ENCODE measurements at regions not wholly inside any gene's neighbourhood (a gene's known extent, or its start where the extent isn't known, plus 50 kb on each side); places are given as distances from the start of the nearest gene placed in this dataset.

- DNase-seq (ENCODE audit: low read depth in 2 of 2) = no peak
These were observed 219.2 kb upstream of the SSTR1 start for GRCh38 chr14:37988472-37988871.

GRCh38 chr14:37991027-37991426 is 216.7 kb upstream of the SSTR1 start:
- no peak for DNase-seq (ENCODE audit: low read depth in 2 of 2)

- no peak for DNase-seq (ENCODE audit: low read depth in 2 of 2)
These were observed 215.2 kb upstream of the SSTR1 start for GRCh38 chr14:37992499-37992898.

- DNase-seq (ENCODE audit: low read depth in 2 of 2) = no peak
These were observed 212.8 kb upstream of the SSTR1 start for GRCh38 chr14:37994846-37995372.

- no peak for DNase-seq (ENCODE audit: low read depth in 2 of 2)
These were observed 210.7 kb upstream of the SSTR1 start for GRCh38 chr14:37997017-37997416.

GRCh38 chr14:38000340-38000739 is 207.4 kb upstream of the SSTR1 start:
- no peak for DNase-seq (ENCODE audit: low read depth in 2 of 2)

GRCh38 chr14:38001501-38001900 is 206.2 kb upstream of the SSTR1 start:
- DNase-seq (ENCODE audit: low read depth in 2 of 2) = no peak

GRCh38 chr14:38003746-38004609 is 203.7 kb upstream of the SSTR1 start:
- no peak for DNase-seq (ENCODE audit: low read depth in 2 of 2)

GRCh38 chr14:38004610-38004879 is 203.2 kb upstream of the SSTR1 start:
- no peak for DNase-seq (ENCODE audit: low read depth in 2 of 2)

GRCh38 chr14:38011156-38011555 is 196.5 kb upstream of the SSTR1 start:
- DNase-seq (ENCODE audit: low read depth in 2 of 2) = peak; percentile 59 to 62

- no peak for DNase-seq (ENCODE audit: low read depth in 2 of 2)
These were observed 195.6 kb upstream of the SSTR1 start for GRCh38 chr14:38012056-38012455.

GRCh38 chr14:38016497-38016896 is 191.2 kb upstream of the SSTR1 start:
- no peak for DNase-seq (ENCODE audit: low read depth in 2 of 2)

- DNase-seq (ENCODE audit: low read depth in 2 of 2) = no peak
These were observed 185.8 kb upstream of the SSTR1 start for GRCh38 chr14:38021861-38022260.

GRCh38 chr14:38022775-38023174 is 184.9 kb upstream of the SSTR1 start:
- no peak for DNase-seq (ENCODE audit: low read depth in 2 of 2)

- no peak for DNase-seq (ENCODE audit: low read depth in 2 of 2)
These were observed 169.5 kb upstream of the SSTR1 start for GRCh38 chr14:38038171-38038570.

- DNase-seq (ENCODE audit: low read depth in 2 of 2) = no peak
These were observed 168.7 kb upstream of the SSTR1 start for GRCh38 chr14:38038986-38039385.

- peak; percentile 24 to 25 for DNase-seq (ENCODE audit: low read depth in 2 of 2)
These were observed 168.2 kb upstream of the SSTR1 start for GRCh38 chr14:38039496-38039895.

GRCh38 chr14:38040411-38040810 is 167.3 kb upstream of the SSTR1 start:
- DNase-seq (ENCODE audit: low read depth in 2 of 2) = no peak

- DNase-seq (ENCODE audit: low read depth in 2 of 2) = peak; percentile 32 to 39
These were observed 165.4 kb upstream of the SSTR1 start for GRCh38 chr14:38042322-38042721.

GRCh38 chr14:38044710-38045109 is 163.0 kb upstream of the SSTR1 start:
- no peak for DNase-seq (ENCODE audit: low read depth in 2 of 2)

- DNase-seq (ENCODE audit: low read depth in 2 of 2) = no peak
These were observed 162.2 kb upstream of the SSTR1 start for GRCh38 chr14:38045461-38045860.

- DNase-seq (ENCODE audit: low read depth in 2 of 2) = no peak
These were observed 161.5 kb upstream of the SSTR1 start for GRCh38 chr14:38046160-38046559.

- no peak for DNase-seq (ENCODE audit: low read depth in 2 of 2)
These were observed 160.4 kb upstream of the SSTR1 start for GRCh38 chr14:38047195-38047902.

Measured in fibroblast of skin of left quadriceps (primary cell).